ENCODE measurements at regions not wholly inside any gene's neighbourhood (a gene's known extent, or its start where the extent isn't known, plus 50 kb on each side); places are given as distances from the start of the nearest gene placed in this dataset.
"Not testable (repeated sequence)": the region's sequence is repeated elsewhere in the genome, so short reads cannot be mapped to it uniquely, and the experiment has no call there.

DNA sequence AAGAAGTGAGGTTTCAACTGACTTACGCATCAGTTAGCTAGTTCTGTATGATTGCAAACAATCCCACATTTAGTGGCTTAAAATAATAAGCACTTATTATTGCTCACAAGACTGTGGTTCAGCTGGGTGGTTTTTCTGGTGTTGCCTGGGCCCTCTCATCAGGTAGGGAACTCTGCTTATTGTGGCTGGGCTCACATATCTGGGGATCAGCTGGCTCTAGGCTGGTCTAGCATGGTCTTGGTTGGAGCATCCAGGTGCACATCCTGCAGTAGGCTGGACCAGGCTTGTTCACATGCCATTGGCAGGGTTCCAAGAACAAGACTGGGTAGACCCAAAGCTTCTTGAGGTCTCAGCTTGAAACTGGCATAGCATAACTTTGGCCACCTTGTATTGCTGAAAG is 317.4 kb upstream of the NOTCH2NLA start:
- TF ChIP-seq, protein P1, sequence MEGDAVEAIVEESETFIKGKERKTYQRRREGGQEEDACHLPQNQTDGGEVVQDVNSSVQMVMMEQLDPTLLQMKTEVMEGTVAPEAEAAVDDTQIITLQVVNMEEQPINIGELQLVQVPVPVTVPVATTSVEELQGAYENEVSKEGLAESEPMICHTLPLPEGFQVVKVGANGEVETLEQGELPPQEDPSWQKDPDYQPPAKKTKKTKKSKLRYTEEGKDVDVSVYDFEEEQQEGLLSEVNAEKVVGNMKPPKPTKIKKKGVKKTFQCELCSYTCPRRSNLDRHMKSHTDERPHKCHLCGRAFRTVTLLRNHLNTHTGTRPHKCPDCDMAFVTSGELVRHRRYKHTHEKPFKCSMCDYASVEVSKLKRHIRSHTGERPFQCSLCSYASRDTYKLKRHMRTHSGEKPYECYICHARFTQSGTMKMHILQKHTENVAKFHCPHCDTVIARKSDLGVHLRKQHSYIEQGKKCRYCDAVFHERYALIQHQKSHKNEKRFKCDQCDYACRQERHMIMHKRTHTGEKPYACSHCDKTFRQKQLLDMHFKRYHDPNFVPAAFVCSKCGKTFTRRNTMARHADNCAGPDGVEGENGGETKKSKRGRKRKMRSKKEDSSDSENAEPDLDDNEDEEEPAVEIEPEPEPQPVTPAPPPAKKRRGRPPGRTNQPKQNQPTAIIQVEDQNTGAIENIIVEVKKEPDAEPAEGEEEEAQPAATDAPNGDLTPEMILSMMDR (IDR thresholded peaks at IDR 0.05) = not testable (repeated sequence)
- not testable (repeated sequence) for TF ChIP-seq POLR2A (IDR thresholded peaks at IDR 0.05)
